K562 (cell line): ENCODE measurements at regions not wholly inside any gene's neighbourhood (a gene's known extent, or its start where the extent isn't known, plus 50 kb on each side); places are given as distances from the start of the nearest gene placed in this dataset.
A peak's percentile ranks its signal among the peaks of the same experiment; 100 is the strongest.

Source experiments
- DPF2 ChIP-seq: fragments of 450-650 bp; IDR thresholded peaks from 2 replicates; pipeline ENCODE4 v1.6.1; 2016
- ESRRB ChIP-seq: fragments of 250-450 bp; sonication (Bioruptor Pico); IDR thresholded peaks from 2 replicates; pipeline ENCODE4 v1.5.0; 2020; ENCODE audit warnings: mild to moderate bottlenecking, moderate library complexity, borderline replicate concordance
- HMBOX1 ChIP-seq: sonication (generic); IDR thresholded peaks from 2 replicates; pipeline ENCODE4 v1.6.1; 2016
- JUND ChIP-seq, 2 experiments: IDR thresholded peaks; 2 replicates in 1 of 2; 3 replicates in 1 of 2; pipeline ENCODE4 v1.6.1; 2011; ENCODE audit warnings: borderline replicate concordance in 2 of 2, low read depth in 2 of 2, low read length in 2 of 2, improper control_type of control experiment in 1 of 2, missing biosample characterization in 1 of 2, missing genetic modification characterization in 1 of 2, missing genetic modification reagents in 1 of 2
- MNT ChIP-seq, 2 experiments: fragments of 450-650 bp; conservative IDR thresholded peaks; 2 replicates each; pipeline ENCODE4 v1.6.1; 2017; ENCODE audit warnings: mild to moderate bottlenecking in 2 of 2, moderate library complexity in 2 of 2
- NR2C1 ChIP-seq, 2 experiments: fragments of 450-650 bp; IDR thresholded peaks; 2 replicates each; pipeline ENCODE4 v1.6.1; 2017; ENCODE audit warnings: mild to moderate bottlenecking in 2 of 2, antibody characterized with exemption in 1 of 2, inconsistent platforms in 1 of 2, missing compliant biosample characterization in 1 of 2, missing genetic modification characterization in 1 of 2
- SMARCA5 ChIP-seq: fragments of 450-650 bp; IDR thresholded peaks from 2 replicates; pipeline ENCODE4 v1.6.1; 2016
- SMARCE1 ChIP-seq: fragments of 450-650 bp; IDR thresholded peaks from 2 replicates; pipeline ENCODE4 v1.7.1; 2016; ENCODE audit warnings: mild to moderate bottlenecking
- SOX6 ChIP-seq: fragments of 450-650 bp; IDR thresholded peaks from 2 replicates; pipeline ENCODE4 v1.6.1; 2014; ENCODE audit warnings: mild to moderate bottlenecking
- ZNF197 ChIP-seq: fragments of 200-800 bp; sonication (Bioruptor generic); IDR thresholded peaks from 2 replicates; pipeline ENCODE4 v1.6.1; 2016; ENCODE audit warnings: low read depth, missing genetic modification characterization, missing compliant biosample characterization
- ZNF583 ChIP-seq: fragments of 250-450 bp; sonication (Bioruptor Pico); IDR thresholded peaks from 2 replicates; pipeline ENCODE4 v1.4.0; 2020
- ZSCAN29 ChIP-seq: fragments of 450-650 bp; IDR thresholded peaks from 2 replicates; pipeline ENCODE4 v1.6.1; 2017
- TF ChIP-seq, protein P1 (sequence below): fragments of 250-450 bp; sonication (Bioruptor Pico); IDR thresholded peaks from 2 replicates; pipeline ENCODE4 v1.8.0; 2022; ENCODE audit warnings: moderate library complexity, mild to moderate bottlenecking, inconsistent platforms
- TF ChIP-seq, protein P2 (sequence below): fragments of 450-650 bp; IDR thresholded peaks from 2 replicates; pipeline ENCODE4 v1.6.1; 2016
- TF ChIP-seq, protein P3 (sequence below), 2 experiments: fragments of 150-350 bp in 1 of 2; IDR thresholded peaks; 2 replicates each; pipeline ENCODE4 v1.6.1; 2012 to 2016; ENCODE audit warnings: low read depth in 2 of 2, low read length in 2 of 2, mild to moderate bottlenecking in 1 of 2, moderate library complexity in 1 of 2
- TF ChIP-seq, protein P4 (sequence below): fragments of 250-450 bp; sonication (Bioruptor Pico); IDR thresholded peaks from 2 replicates; pipeline ENCODE4 v1.4.0; 2020; ENCODE audit warnings: mild to moderate bottlenecking

DNA sequence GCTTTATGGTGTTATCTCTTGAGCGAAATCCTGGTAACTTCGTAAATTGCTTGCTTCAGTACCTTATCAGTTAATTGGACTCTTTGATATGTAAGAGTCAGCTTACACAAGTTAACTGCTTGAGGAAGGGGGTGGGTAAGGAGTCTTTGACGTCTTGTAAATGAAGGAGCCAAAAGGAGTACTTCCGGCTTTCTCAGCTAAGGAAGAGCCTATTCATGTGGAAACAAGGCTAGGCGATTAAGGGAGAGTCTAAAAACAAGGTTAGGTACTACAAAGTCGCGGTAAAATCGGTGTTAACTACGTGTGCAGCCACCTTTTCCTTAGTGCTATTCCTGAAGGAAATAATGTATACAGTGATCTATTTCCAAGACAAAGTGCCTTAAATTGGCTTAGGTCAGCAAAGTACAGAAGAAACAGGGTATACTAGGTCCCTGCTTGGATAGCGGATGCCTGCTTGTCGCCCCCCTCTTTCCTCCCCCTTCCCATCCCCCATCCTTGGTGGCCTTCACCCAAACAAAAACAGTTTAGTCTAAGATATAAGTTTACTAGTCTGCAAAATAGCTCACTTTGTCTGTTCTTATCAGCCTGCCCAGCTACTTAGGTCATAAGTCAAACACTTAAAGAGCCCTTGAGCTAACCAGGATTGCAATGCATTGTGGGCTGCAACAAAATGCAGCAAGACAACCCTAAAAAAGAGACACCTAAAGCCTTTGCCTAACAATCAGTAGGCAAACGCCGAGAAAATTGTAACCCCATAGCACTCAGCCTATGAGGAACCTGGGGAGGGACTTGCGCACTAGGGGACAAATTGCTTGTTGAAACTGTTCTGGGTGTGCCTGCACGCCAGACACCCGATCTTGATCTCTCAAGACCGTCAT lies 147.3 kb downstream of the TRIM27 start (continued):
- 0 out of 4 replicates have a peak, but pooled peaks of 1 of the 2 experiments have one; percentile 5 for TF ChIP-seq MNT (conservative IDR thresholded peaks at IDR 0.05)
- 0 out of 2 replicates have a peak, but pooled peaks have one; percentile 37 for TF ChIP-seq SOX6
- peak; percentile 69 for TF ChIP-seq DPF2
- peak; percentile 82 for TF ChIP-seq NR2C1 (IDR thresholded peaks at IDR 0.05)
- peak; percentile 89 for TF ChIP-seq NR2C1 (tag; IDR thresholded peaks at IDR 0.05)
- TF ChIP-seq, protein P1, sequence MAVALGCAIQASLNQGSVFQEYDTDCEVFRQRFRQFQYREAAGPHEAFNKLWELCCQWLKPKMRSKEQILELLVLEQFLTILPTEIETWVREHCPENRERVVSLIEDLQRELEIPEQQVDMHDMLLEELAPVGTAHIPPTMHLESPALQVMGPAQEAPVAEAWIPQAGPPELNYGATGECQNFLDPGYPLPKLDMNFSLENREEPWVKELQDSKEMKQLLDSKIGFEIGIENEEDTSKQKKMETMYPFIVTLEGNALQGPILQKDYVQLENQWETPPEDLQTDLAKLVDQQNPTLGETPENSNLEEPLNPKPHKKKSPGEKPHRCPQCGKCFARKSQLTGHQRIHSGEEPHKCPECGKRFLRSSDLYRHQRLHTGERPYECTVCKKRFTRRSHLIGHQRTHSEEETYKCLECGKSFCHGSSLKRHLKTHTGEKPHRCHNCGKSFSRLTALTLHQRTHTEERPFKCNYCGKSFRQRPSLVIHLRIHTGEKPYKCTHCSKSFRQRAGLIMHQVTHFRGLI (CRISPR knock-in tag) = no peak
- no peak for TF ChIP-seq ZSCAN29
- TF ChIP-seq SMARCA5 = 0 out of 2 replicates have a peak, but pooled peaks have one; percentile 19
- TF ChIP-seq ZNF197 (CRISPR knock-in tag) = peak; percentile 19; the same call in 1 of the 2 replicates
- TF ChIP-seq, protein P2, sequence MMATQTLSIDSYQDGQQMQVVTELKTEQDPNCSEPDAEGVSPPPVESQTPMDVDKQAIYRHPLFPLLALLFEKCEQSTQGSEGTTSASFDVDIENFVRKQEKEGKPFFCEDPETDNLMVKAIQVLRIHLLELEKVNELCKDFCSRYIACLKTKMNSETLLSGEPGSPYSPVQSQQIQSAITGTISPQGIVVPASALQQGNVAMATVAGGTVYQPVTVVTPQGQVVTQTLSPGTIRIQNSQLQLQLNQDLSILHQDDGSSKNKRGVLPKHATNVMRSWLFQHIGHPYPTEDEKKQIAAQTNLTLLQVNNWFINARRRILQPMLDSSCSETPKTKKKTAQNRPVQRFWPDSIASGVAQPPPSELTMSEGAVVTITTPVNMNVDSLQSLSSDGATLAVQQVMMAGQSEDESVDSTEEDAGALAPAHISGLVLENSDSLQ = 0 out of 2 replicates have a peak, but pooled peaks have one; percentile 15
- TF ChIP-seq JUND (IDR thresholded peaks at IDR 0.05; ENCODE audit: borderline replicate concordance, low read depth, low read length) = peak; percentile 30; the same call in 1 of the 2 replicates
- no peak for TF ChIP-seq JUND (tag; IDR thresholded peaks at IDR 0.05; ENCODE audit: borderline replicate concordance, low read depth, low read length)
- TF ChIP-seq, protein P3, sequence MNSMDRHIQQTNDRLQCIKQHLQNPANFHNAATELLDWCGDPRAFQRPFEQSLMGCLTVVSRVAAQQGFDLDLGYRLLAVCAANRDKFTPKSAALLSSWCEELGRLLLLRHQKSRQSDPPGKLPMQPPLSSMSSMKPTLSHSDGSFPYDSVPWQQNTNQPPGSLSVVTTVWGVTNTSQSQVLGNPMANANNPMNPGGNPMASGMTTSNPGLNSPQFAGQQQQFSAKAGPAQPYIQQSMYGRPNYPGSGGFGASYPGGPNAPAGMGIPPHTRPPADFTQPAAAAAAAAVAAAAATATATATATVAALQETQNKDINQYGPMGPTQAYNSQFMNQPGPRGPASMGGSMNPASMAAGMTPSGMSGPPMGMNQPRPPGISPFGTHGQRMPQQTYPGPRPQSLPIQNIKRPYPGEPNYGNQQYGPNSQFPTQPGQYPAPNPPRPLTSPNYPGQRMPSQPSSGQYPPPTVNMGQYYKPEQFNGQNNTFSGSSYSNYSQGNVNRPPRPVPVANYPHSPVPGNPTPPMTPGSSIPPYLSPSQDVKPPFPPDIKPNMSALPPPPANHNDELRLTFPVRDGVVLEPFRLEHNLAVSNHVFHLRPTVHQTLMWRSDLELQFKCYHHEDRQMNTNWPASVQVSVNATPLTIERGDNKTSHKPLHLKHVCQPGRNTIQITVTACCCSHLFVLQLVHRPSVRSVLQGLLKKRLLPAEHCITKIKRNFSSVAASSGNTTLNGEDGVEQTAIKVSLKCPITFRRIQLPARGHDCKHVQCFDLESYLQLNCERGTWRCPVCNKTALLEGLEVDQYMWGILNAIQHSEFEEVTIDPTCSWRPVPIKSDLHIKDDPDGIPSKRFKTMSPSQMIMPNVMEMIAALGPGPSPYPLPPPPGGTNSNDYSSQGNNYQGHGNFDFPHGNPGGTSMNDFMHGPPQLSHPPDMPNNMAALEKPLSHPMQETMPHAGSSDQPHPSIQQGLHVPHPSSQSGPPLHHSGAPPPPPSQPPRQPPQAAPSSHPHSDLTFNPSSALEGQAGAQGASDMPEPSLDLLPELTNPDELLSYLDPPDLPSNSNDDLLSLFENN (IDR thresholded peaks at IDR 0.05; ENCODE audit: low read depth in 2 of 2, low read length in 2 of 2) = peak in 1 of 2 experiments; percentile 23; a peak in 1 of 4 replicates
- TF ChIP-seq HMBOX1 = peak; percentile 96
- no peak for TF ChIP-seq ESRRB (CRISPR knock-in tag)
- peak; percentile 59 for TF ChIP-seq SMARCE1
- TF ChIP-seq, protein P4, sequence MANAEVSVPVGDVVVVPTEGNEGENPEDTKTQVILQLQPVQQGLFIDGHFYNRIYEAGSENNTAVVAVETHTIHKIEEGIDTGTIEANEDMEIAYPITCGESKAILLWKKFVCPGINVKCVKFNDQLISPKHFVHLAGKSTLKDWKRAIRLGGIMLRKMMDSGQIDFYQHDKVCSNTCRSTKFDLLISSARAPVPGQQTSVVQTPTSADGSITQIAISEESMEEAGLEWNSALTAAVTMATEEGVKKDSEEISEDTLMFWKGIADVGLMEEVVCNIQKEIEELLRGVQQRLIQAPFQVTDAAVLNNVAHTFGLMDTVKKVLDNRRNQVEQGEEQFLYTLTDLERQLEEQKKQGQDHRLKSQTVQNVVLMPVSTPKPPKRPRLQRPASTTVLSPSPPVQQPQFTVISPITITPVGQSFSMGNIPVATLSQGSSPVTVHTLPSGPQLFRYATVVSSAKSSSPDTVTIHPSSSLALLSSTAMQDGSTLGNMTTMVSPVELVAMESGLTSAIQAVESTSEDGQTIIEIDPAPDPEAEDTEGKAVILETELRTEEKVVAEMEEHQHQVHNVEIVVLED = no peak
- no peak for TF ChIP-seq ZNF583 (CRISPR knock-in tag)
